ENCODE measurements at regions not wholly inside any gene's neighbourhood (a gene's known extent, or its start where the extent isn't known, plus 50 kb on each side); places are given as distances from the start of the nearest gene placed in this dataset.

DNA sequence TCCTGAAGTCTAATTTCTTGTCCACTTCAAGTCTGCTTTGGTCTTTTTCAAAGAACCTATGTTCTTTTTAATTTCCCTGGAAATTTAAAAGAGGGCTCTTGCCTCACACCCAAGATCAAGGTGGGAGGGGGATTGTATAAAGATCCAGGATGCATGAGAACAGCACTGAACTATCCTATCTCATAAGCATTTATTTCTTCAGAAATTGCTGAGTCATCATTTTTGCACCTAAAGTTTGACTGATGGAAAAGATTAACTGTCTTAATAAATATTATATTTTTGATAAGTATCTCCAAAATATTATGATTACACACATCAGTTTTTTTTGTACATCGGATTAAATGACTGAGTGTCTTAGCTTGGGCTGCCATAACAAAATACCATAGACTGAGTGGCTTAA lies 90.5 kb downstream of the RPS24 start:
- in situ Hi-C loops (cut with HindIII; ENCODE audit: low pct_ligation_motif_present, low sequenced_read_pairs), result no loop called here
- H3K36me3 ChIP-seq (replicated peaks), result no peaks in the 10 kb centered on the region
- H3K27ac ChIP-seq, result no peak overlapping the region
- no peak overlapping the region for H3K4me3 ChIP-seq (ENCODE audit: low read depth, low read length)
- no peak for TF ChIP-seq CTCF (IDR thresholded peaks at IDR 0.05; ENCODE audit: low read depth, low read length, missing control alignments)
- no peak for DNase-seq
- no peaks in the 10 kb centered on the region for H3K27me3 ChIP-seq (replicated peaks)

GRCh38 chr10:78129211-78129610 lies 95.5 kb downstream of the RPS24 start:
- no peaks in the 10 kb centered on the region for H3K36me3 ChIP-seq (replicated peaks)
- DNase-seq, result no peak
- TF ChIP-seq CTCF (IDR thresholded peaks at IDR 0.05; ENCODE audit: low read depth, low read length, missing control alignments), result no peak
- no peak overlapping the region for H3K4me3 ChIP-seq (ENCODE audit: low read depth, low read length)
- peaks cover 2% of the 10 kb centered on the region for H3K27me3 ChIP-seq (replicated peaks)
- in situ Hi-C loops (cut with HindIII; ENCODE audit: low pct_ligation_motif_present, low sequenced_read_pairs), result no loop called here
- no peak overlapping the region for H3K27ac ChIP-seq

- TF ChIP-seq CTCF (IDR thresholded peaks at IDR 0.05; ENCODE audit: low read depth, low read length, missing control alignments), result no peak
- Histone ChIP-seq H3K36me3 (replicated peaks) (no peaks in the 10 kb centered on the region), H3K4me3 (ENCODE audit: low read depth, low read length) (no peak overlapping the region), H3K27me3 (replicated peaks) (peaks cover 2% of the 10 kb centered on the region), H3K27ac (no peak overlapping the region)
- in situ Hi-C loops (cut with HindIII; ENCODE audit: low pct_ligation_motif_present, low sequenced_read_pairs), result no loop called here
- no peak for DNase-seq
Measured at GRCh38 chr10:78130966-78131710, 97.5 kb downstream of the RPS24 start.

DNA sequence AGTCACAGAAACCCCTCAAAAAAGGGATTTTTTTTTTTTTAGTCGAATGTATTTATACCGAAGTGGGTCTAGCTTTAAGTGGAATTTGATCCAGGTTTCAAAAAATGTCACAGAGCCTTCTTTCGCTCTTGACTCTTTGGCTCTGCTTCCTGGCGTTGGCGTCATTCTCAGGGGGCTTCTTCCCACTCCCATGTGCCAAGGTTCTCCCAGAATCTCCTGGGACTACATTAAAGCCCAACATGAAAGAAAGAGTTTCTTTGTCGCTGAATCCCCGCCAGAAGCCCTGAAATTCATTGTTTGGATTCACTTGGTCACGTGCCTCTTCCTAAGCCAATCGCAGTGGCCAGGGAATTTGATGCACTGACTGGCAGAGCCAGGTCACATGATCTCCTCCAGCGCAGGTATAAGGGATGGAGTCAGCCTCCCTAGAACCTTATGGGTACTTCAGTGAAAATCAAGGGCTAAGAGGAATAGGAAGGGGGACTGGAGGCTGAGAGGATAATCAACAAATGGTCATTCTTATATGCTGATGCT lies 101.2 kb downstream of the RPS24 start:
- DNase-seq, result no peak
- in situ Hi-C loops (cut with HindIII; ENCODE audit: low pct_ligation_motif_present, low sequenced_read_pairs), result no loop called here
- TF ChIP-seq CTCF (IDR thresholded peaks at IDR 0.05; ENCODE audit: low read depth, low read length, missing control alignments), result no peak
- Histone ChIP-seq H3K36me3 (replicated peaks) (no peaks in the 10 kb centered on the region), H3K27me3 (replicated peaks) (peaks cover 2% of the 10 kb centered on the region), H3K4me3 (ENCODE audit: low read depth, low read length) (no peak overlapping the region), H3K27ac (no peak overlapping the region)

DNA sequence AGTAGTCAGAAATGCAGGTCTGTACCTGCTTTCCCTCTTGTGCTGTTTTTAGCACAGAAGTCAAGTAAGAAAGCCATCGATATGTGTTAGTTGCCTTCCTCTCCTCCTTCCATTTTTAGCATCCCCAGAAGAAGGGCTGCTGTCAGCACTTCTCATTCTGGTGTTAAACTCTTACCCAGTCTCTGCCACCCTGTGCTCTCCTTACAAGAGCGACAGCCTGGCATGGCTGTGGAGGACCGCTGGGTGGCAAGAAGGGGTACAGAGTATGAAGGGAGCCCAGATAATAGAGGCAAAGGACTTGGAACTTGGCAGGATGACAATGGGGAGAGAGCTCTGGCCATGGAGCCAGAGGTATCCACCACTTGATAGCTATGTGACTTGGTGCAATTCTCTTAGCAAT lies 103.5 kb downstream of the RPS24 start:
- TF ChIP-seq CTCF (IDR thresholded peaks at IDR 0.05; ENCODE audit: low read depth, low read length, missing control alignments), result no peak
- in situ Hi-C loops (cut with HindIII; ENCODE audit: low pct_ligation_motif_present, low sequenced_read_pairs), result no loop called here
- Histone ChIP-seq H3K27ac (no peak overlapping the region), H3K36me3 (replicated peaks) (no peaks in the 10 kb centered on the region), H3K4me3 (ENCODE audit: low read depth, low read length) (no peak overlapping the region), H3K27me3 (replicated peaks) (peaks cover 2% of the 10 kb centered on the region)
- no peak for DNase-seq

GRCh38 chr10:78139341-78139740 lies 105.7 kb downstream of the RPS24 start:
- Histone ChIP-seq H3K36me3 (replicated peaks) (no peaks in the 10 kb centered on the region), H3K4me3 (ENCODE audit: low read depth, low read length) (no peak overlapping the region), H3K27me3 (replicated peaks) (no peaks in the 10 kb centered on the region), H3K27ac (no peak overlapping the region)
- no peak for DNase-seq
- TF ChIP-seq CTCF (IDR thresholded peaks at IDR 0.05; ENCODE audit: low read depth, low read length, missing control alignments), result no peak
- in situ Hi-C loops (cut with HindIII; ENCODE audit: low pct_ligation_motif_present, low sequenced_read_pairs), result no loop called here

Data from brain microvascular endothelial cell (primary cell).